HCT116 (cell line): ENCODE measurements at regions not wholly inside any gene's neighbourhood (a gene's known extent, or its start where the extent isn't known, plus 50 kb on each side); places are given as distances from the start of the nearest gene placed in this dataset.

ENCODE experiments used
- ATAC-seq: fragments of 200-7000 bp; cut with Tn5 transposase; 2 replicates; pipeline ENCODE4 v1.9.1; 2020; ENCODE audit warnings: mild to moderate bottlenecking, moderate library complexity
- BruUV-seq: library from RNA; stranded (reverse); fragments of 400-500 nt; replicated peaks from 2 replicates; lab custom pipeline; 2021; lab: Mats Ljungman, UMichigan
- CTCF ChIA-PET: fragments of 300-600 bp; sonication (Branson Sonifier 250); formaldehyde crosslinking; loops from one replicate; lab custom pipeline; 2021; ENCODE audit warnings: antibody characterized with exemption; lab: Charles Lee
- POLR2A ChIA-PET: fragments of 300-600, 350-600 bp; sonication (Branson Sonifier 250); formaldehyde crosslinking; loops from one replicate; lab custom pipeline; 2021; ENCODE audit warnings: antibody characterized with exemption; lab: Charles Lee
- RAD21 ChIA-PET, 2 experiments: fragments of 300-600 bp; sonication (Branson Sonifier 250); formaldehyde crosslinking; loops; one replicate each; lab custom pipeline; 2023; ENCODE audit warnings: low total read pairs in 2 of 2; ENCODE audit not compliant: uncharacterized antibody in 2 of 2, unreplicated experiment in 2 of 2, low non-redundant PET in 1 of 2; lab: Charles Lee
- DNase-seq: peaks from one replicate; pipeline ENCODE4 v3.0.0-alpha.2; 2010; ENCODE audit warnings: low read depth, low spot score
- H2AFZ ChIP-seq: fragments of 200-600 bp; shearing (Covaris generic), sonication (generic); 2 replicates; pipeline ENCODE4 v1.6.1; 2017; ENCODE audit warnings: low read depth, mixed run types, mixed read lengths, antibody characterized with exemption, low read length; ENCODE audit not compliant: poor library complexity, severe bottlenecking
- H3K27ac ChIP-seq: 2 replicates; pipeline ENCODE4 v1.5.1; 2012; ENCODE audit warnings: low read depth, low read length
- H3K27me3 ChIP-seq: fragments of 200-600 bp; sonication (generic); 2 replicates; pipeline ENCODE4 v1.6.1; 2016; ENCODE audit warnings: mixed run types, low read length, mixed read lengths; ENCODE audit not compliant: insufficient read depth
- H3K36me3 ChIP-seq, 2 experiments: fragments of 200-500 bp in 1 of 2; fragments of 200-600 bp in 1 of 2; sonication (Bioruptor generic) in 1 of 2; sonication (generic) in 1 of 2; 2 replicates each; pipeline versions ENCODE4 v1.5.1 to v1.6.1; 2014 to 2016; ENCODE audit warnings: low read length in 2 of 2, inconsistent platforms in 1 of 2, mixed read lengths in 1 of 2, mixed run types in 1 of 2; ENCODE audit not compliant: insufficient read depth in 2 of 2, control insufficient read depth in 1 of 2
- H3K4me1 ChIP-seq, 2 experiments: fragments of 200-600 bp in 1 of 2; sonication (generic) in 1 of 2; 2 replicates each; pipeline versions ENCODE4 v1.5.1 to v1.6.1; 2012 to 2017; ENCODE audit warnings: low read length in 2 of 2, inconsistent platforms in 1 of 2, mild to moderate bottlenecking in 1 of 2, mixed read lengths in 1 of 2, mixed run types in 1 of 2, moderate library complexity in 1 of 2; ENCODE audit not compliant: insufficient read depth in 2 of 2, control insufficient read depth in 1 of 2
- H3K4me2 ChIP-seq: fragments of 200-600 bp; sonication (generic); 2 replicates; pipeline ENCODE4 v1.6.1; 2017; ENCODE audit warnings: mixed run types, low read length, mixed read lengths
- H3K4me3 ChIP-seq, 2 experiments: fragments of 200-600 bp in 1 of 2; sonication (generic) in 1 of 2; replicated peaks in 1 of 2; 2 replicates each; pipeline ENCODE4 v1.5.1; 2011 to 2016; ENCODE audit warnings: low read length in 2 of 2, control low read depth in 1 of 2, low read depth in 1 of 2, mild to moderate bottlenecking in 1 of 2, mixed read lengths in 1 of 2, mixed run types in 1 of 2
- H3K79me2 ChIP-seq: fragments of 200-600 bp; sonication (generic); 2 replicates; pipeline ENCODE4 v1.6.1; 2017; ENCODE audit warnings: mild to moderate bottlenecking, mixed run types, low read length, moderate library complexity, mixed read lengths; ENCODE audit not compliant: insufficient read depth
- H3K9ac ChIP-seq: fragments of 200-600 bp; sonication (generic); 2 replicates; pipeline ENCODE4 v1.6.1; 2016; ENCODE audit warnings: low read length, mixed read lengths
- H3K9me2 ChIP-seq: fragments of 200-600 bp; sonication (generic), shearing (Covaris generic); 2 replicates; pipeline ENCODE4 v1.6.1; 2017; ENCODE audit warnings: mixed run types, mild to moderate bottlenecking, moderate library complexity; ENCODE audit not compliant: insufficient read depth
- H3K9me3 ChIP-seq, 2 experiments: fragments of 200-500 bp in 1 of 2; fragments of 200-600 bp in 1 of 2; sonication (Bioruptor generic) in 1 of 2; sonication (generic) in 1 of 2; 2 replicates each; pipeline ENCODE4 v1.6.1; 2014 to 2017; ENCODE audit warnings: low read length in 2 of 2, mixed read lengths in 2 of 2, inconsistent platforms in 1 of 2, low read depth in 1 of 2, mild to moderate bottlenecking in 1 of 2, mixed run types in 1 of 2, moderate library complexity in 1 of 2; ENCODE audit not compliant: control insufficient read depth in 1 of 2, insufficient read depth in 1 of 2
- H4K20me1 ChIP-seq: fragments of 200-600 bp; sonication (generic), shearing (Covaris generic); 2 replicates; pipeline ENCODE4 v1.6.1; 2017; ENCODE audit warnings: mixed run types, mild to moderate bottlenecking, moderate library complexity; ENCODE audit not compliant: insufficient read depth
- CBX3 ChIP-seq: IDR thresholded peaks from 2 replicates; pipeline ENCODE4 v1.6.1; 2012; ENCODE audit warnings: low read depth
- CEBPB ChIP-seq: IDR thresholded peaks from 2 replicates; pipeline ENCODE4 v1.6.1; 2012; ENCODE audit warnings: low read depth
- ELF1 ChIP-seq: IDR thresholded peaks from 2 replicates; pipeline ENCODE4 v1.6.1; 2012; ENCODE audit warnings: low read depth, borderline replicate concordance
- EZH2 ChIP-seq: fragments of 200-600 bp; sonication (generic); IDR thresholded peaks from 2 replicates; pipeline ENCODE4 v1.6.1; 2017; ENCODE audit warnings: antibody characterized with exemption, mixed run types
- EZH2phosphoT487 ChIP-seq: fragments of 200-600 bp; IDR thresholded peaks from 2 replicates; pipeline ENCODE4 v1.6.1; 2018; ENCODE audit warnings: antibody characterized with exemption, borderline replicate concordance
- FOSL1 ChIP-seq: IDR thresholded peaks from 2 replicates; pipeline ENCODE4 v1.6.1; 2012; ENCODE audit warnings: low read depth
- JUND ChIP-seq: IDR thresholded peaks from 2 replicates; pipeline ENCODE4 v1.6.1; 2012
- MAX ChIP-seq: IDR thresholded peaks from 2 replicates; pipeline ENCODE4 v1.6.1; 2012
- RAD21 ChIP-seq: IDR thresholded peaks from 2 replicates; pipeline ENCODE4 v1.6.1; 2012; ENCODE audit warnings: low read depth, mild to moderate bottlenecking
- SIN3A ChIP-seq: IDR thresholded peaks from 2 replicates; pipeline ENCODE4 v1.6.1; 2012; ENCODE audit warnings: low read depth
- ZBTB33 ChIP-seq: IDR thresholded peaks from 2 replicates; pipeline ENCODE4 v1.6.1; 2011; ENCODE audit warnings: mild to moderate bottlenecking, low read length, moderate library complexity; ENCODE audit not compliant: insufficient replicate concordance; ENCODE audit errors: extremely low read depth
- ZNF274 ChIP-seq: fragments of 200-500 bp; sonication (Bioruptor generic); IDR thresholded peaks from 2 replicates; pipeline ENCODE4 v1.6.1; 2014; ENCODE audit warnings: mild to moderate bottlenecking, low read depth, low read length, inconsistent platforms
- intact Hi-C: fragments of 100-400 bp; cut with micrococcal nuclease; formaldehyde crosslinking; loops from 2 replicates; pipeline ENCODE4 v1.10.0; 2022

- no peaks in the 10 kb centered on the region for H3K9me2 ChIP-seq
- POLR2A ChIA-PET: no interaction called here
Observed at GRCh38 chr2:83908750-83909149, 550.3 kb downstream of the SUCLG1 start.

More at GRCh38 chr2:83908750-83909149, 550.3 kb downstream of the SUCLG1 start:
- DNase-seq (no peak), ATAC-seq (no peak)
- intact Hi-C loops: no loop called here
- Histone ChIP-seq H3K4me1 (no peaks in the 10 kb centered on the region), H2AFZ (no peak overlapping the region), H3K27me3 (no peaks in the 10 kb centered on the region), H3K79me2 (no peaks in the 10 kb centered on the region), H3K4me2 (no peak overlapping the region), H3K36me3 (no peaks in the 10 kb centered on the region), H3K4me3 (no peak overlapping the region), H3K9me3 (no peaks in the 10 kb centered on the region), H3K9ac (no peak overlapping the region), H4K20me1 (no peaks in the 10 kb centered on the region), H3K27ac (no peak overlapping the region)
- ChIA-PET CTCF (no interaction called here), RAD21 (no interaction called here)
- TF ChIP-seq ZBTB33 (no peak), RAD21 (no peak), SIN3A (no peak), ELF1 (no peak), EZH2 (no peak), FOSL1 (no peak), CBX3 (no peak), JUND (no peak), EZH2phosphoT487 (no peak), CEBPB (no peak), ZNF274 (no peak), MAX (no peak)
- no TSS peak for BruUV-seq
